ENCODE measurements at regions not wholly inside any gene's neighbourhood (a gene's known extent, or its start where the extent isn't known, plus 50 kb on each side); places are given as distances from the start of the nearest gene placed in this dataset.
"Not testable (repeated sequence)": the region's sequence is repeated elsewhere in the genome, so short reads cannot be mapped to it uniquely, and the experiment has no call there.

- DNase-seq (ENCODE audit: low read depth in 2 of 2): not testable (repeated sequence)
Observed at GRCh38 chr6:4725136-4725760, 51.0 kb upstream of the CDYL start.

GRCh38 chr6:4724727-4725126 lies 51.5 kb upstream of the CDYL start:
- DNase-seq (ENCODE audit: low read depth in 2 of 2): not testable (repeated sequence)

GRCh38 chr6:4723383-4723782 lies 52.8 kb upstream of the CDYL start:
- DNase-seq (ENCODE audit: low read depth in 2 of 2): no peak

- not testable (repeated sequence) for DNase-seq (ENCODE audit: low read depth in 2 of 2)
Observed at GRCh38 chr6:4721368-4721767, 54.8 kb upstream of the CDYL start.

- DNase-seq (ENCODE audit: low read depth in 2 of 2): no peak
Observed at GRCh38 chr6:4719491-4719890, 56.7 kb upstream of the CDYL start.

GRCh38 chr6:4717856-4718255 lies 58.3 kb upstream of the CDYL start:
- DNase-seq (ENCODE audit: low read depth in 2 of 2): no peak

GRCh38 chr6:4717124-4717523 lies 59.1 kb upstream of the CDYL start:
- no peak for DNase-seq (ENCODE audit: low read depth in 2 of 2)

GRCh38 chr6:4714961-4715501 lies 61.2 kb upstream of the CDYL start:
- no peak for DNase-seq (ENCODE audit: low read depth in 2 of 2)

- no peak for DNase-seq (ENCODE audit: low read depth in 2 of 2)
Observed at GRCh38 chr6:4712291-4712690, 63.9 kb upstream of the CDYL start.

- DNase-seq (ENCODE audit: low read depth in 2 of 2): no peak
Observed at GRCh38 chr6:4707011-4707410, 69.2 kb upstream of the CDYL start.

- DNase-seq (ENCODE audit: low read depth in 2 of 2): no peak
Observed at GRCh38 chr6:4705809-4706208, 70.4 kb upstream of the CDYL start.

- DNase-seq (ENCODE audit: low read depth in 2 of 2): no peak
Observed at GRCh38 chr6:4703382-4703781, 72.8 kb upstream of the CDYL start.

- DNase-seq (ENCODE audit: low read depth in 2 of 2): no peak
Observed at GRCh38 chr6:4698901-4699659, 77.1 kb upstream of the CDYL start.

- DNase-seq (ENCODE audit: low read depth in 2 of 2): no peak
Observed at GRCh38 chr6:4693173-4693970, 82.8 kb upstream of the CDYL start.

- no peak for DNase-seq (ENCODE audit: low read depth in 2 of 2)
Observed at GRCh38 chr6:4692664-4693063, 83.5 kb upstream of the CDYL start.

- peak; percentile 60 to 79 for DNase-seq (ENCODE audit: low read depth in 2 of 2)
Observed at GRCh38 chr6:4687989-4688947, 87.9 kb upstream of the CDYL start.

- no peak for DNase-seq (ENCODE audit: low read depth in 2 of 2)
Observed at GRCh38 chr6:4687656-4687988, 88.6 kb upstream of the CDYL start.

- DNase-seq (ENCODE audit: low read depth in 2 of 2): no peak
Observed at GRCh38 chr6:4682431-4683097, 93.6 kb upstream of the CDYL start.

GRCh38 chr6:4678506-4679300 lies 97.5 kb upstream of the CDYL start:
- no peak for DNase-seq (ENCODE audit: low read depth in 2 of 2)

GRCh38 chr6:4677751-4678065 lies 98.5 kb upstream of the CDYL start:
- no peak for DNase-seq (ENCODE audit: low read depth in 2 of 2)

Data from dermis microvascular lymphatic vessel endothelial cell (primary cell).